Small intestine (tissue), 7 donors: ENCODE measurements at regions not wholly inside any gene's neighbourhood (a gene's known extent, or its start where the extent isn't known, plus 50 kb on each side); places are given as distances from the start of the nearest gene placed in this dataset.

ENCODE experiments used
- DNase-seq, 2 donors: peaks; one replicate each; pipeline versions ENCODE4 v3.0.0 to v3.0.0-alpha.2; 2013
- FAIRE-seq: peaks from 2 replicates; lab custom pipeline; 2012; peaks lifted over from hg19 to GRCh38; lab: Jason Lieb, UNC
- H3K27ac ChIP-seq, 3 donors: one replicate each; pipeline ENCODE4 v1.5.1; 2013; ENCODE audit warnings: low read length in 2 of 3, mild to moderate bottlenecking in 2 of 3, control low read depth in 1 of 3, inconsistent platforms in 1 of 3, low read depth in 1 of 3, moderate library complexity in 1 of 3
- H3K27me3 ChIP-seq, 3 donors: one replicate each; pipeline ENCODE4 v1.6.1; 2013; ENCODE audit warnings: low read length in 3 of 3, inconsistent platforms in 1 of 3; ENCODE audit not compliant: control insufficient read depth in 3 of 3, insufficient read depth in 3 of 3
- H3K36me3 ChIP-seq, 3 donors: one replicate each; pipeline ENCODE4 v1.6.1; 2013; ENCODE audit warnings: low read length in 3 of 3, inconsistent platforms in 1 of 3, low read depth in 1 of 3, mild to moderate bottlenecking in 1 of 3, moderate library complexity in 1 of 3; ENCODE audit not compliant: control insufficient read depth in 3 of 3, insufficient read depth in 2 of 3
- H3K4me1 ChIP-seq, 3 donors: one replicate each; pipeline ENCODE4 v1.6.1; 2013; ENCODE audit warnings: low read length in 2 of 3, inconsistent platforms in 1 of 3, low read depth in 1 of 3, mild to moderate bottlenecking in 1 of 3, moderate library complexity in 1 of 3; ENCODE audit not compliant: control insufficient read depth in 3 of 3, insufficient read depth in 2 of 3
- H3K4me3 ChIP-seq, 3 donors: one replicate each; pipeline ENCODE4 v1.5.1; 2013; ENCODE audit warnings: low read length in 3 of 3, control low read depth in 1 of 3, inconsistent platforms in 1 of 3, low read depth in 1 of 3, mild to moderate bottlenecking in 1 of 3, moderate library complexity in 1 of 3
- H3K9me3 ChIP-seq, 2 donors: one replicate each; pipeline ENCODE4 v1.6.1; 2013; ENCODE audit warnings: low read depth in 1 of 2, low read length in 1 of 2; ENCODE audit not compliant: control insufficient read depth in 2 of 2, insufficient read depth in 1 of 2
- WGBS, 3 donors: extraction: QIAGEN DNeasy Blood & Tissue Kit; methylation state at CpG; one replicate each; pipeline ENCODE4 v1.1.7; 2013; 5-methylcytosine and 5-hydroxymethylcytosine counted together
- donor health status: healthy with polysubstance abuse.
- donor health status: control.
- donor health status: control.
- donor health status: Bipolar disorder and iron deficiency.
- donor health status: healthy.

DNA sequence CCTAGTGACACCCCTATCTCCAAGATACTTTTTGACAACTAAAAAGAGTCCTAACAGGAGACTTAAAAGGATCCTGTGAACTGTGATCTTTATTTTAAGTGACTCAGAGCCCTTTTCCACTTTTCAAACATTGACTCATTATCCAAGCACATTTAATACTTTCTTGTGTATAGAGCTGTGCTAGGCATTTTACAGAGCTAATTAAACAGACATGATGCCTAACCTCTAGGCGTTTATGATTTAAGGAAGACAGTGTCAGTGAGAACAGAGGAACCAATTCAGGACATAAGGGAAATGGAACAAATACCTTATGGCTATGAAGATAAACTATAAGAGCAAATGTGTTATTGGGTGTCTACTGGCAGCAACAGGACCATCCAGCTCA is 282.6 kb downstream of the TPBG start:
- FAIRE-seq (no peak), DNase-seq (no peak)
- H3K27me3 ChIP-seq: no peaks in the 10 kb centered on the region
- no peaks in the 10 kb centered on the region for H3K9me3 ChIP-seq
- H3K27ac ChIP-seq: no peak overlapping the region
- 59 to 72% (median 67%) methylated on average over 1 of the region's 1 CpG for WGBS, 3 donors
- no peaks in the 10 kb centered on the region for H3K36me3 ChIP-seq
- H3K4me3 ChIP-seq: no peak overlapping the region
- H3K4me1 ChIP-seq: no peaks in the 10 kb centered on the region

DNA sequence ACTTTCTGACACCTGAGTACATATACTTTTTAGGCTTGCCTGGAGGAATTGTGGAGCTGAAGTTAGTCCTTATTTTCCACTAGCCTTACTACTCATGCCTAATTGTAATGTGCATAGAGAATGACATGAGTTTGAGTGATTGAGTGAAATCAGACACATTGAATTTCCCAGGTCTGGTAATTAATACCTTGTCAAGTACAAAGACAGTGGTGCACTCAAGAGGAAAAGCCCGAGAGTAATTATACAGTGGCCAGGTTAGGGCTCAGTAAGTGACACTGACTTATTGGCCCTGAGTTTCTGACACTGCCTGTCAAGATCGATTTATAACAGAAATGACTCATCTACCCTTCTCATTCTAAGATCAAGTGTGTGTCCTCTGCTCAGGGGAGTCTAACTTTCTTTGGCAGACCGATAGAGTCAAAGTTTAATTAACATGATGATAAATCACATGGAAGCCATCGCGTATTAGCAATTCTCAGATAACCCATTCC is 288.3 kb downstream of the TPBG start:
- Histone ChIP-seq H3K27ac (no peak overlapping the region), H3K36me3 (no peaks in the 10 kb centered on the region), H3K4me3 (no peak overlapping the region), H3K27me3 (no peaks in the 10 kb centered on the region), H3K4me1 (no peaks in the 10 kb centered on the region), H3K9me3 (no peaks in the 10 kb centered on the region)
- 83 to 88% (median 87%) methylated on average over 5 of the region's 5 CpGs for WGBS, 3 donors
- FAIRE-seq (no peak), DNase-seq (no peak)

DNA sequence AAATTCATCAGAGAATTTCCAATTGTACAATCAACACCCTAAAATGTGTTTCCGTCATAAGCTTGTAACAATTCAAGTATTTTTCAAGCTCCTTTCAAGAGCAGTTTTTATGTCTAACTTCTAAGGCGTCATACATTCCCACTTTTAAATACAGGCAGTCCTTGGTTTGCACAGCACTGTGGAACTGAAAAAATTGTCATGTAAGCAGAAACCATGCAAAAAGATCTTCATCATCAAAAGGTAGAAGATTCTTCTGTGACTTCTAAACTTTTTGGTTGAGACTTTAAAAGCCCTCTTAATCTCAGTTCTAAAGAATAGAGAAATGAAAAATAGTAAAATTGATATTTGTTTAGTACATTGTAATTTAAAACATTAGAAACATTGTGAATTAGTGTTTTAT is 315.6 kb downstream of the TPBG start:
- DNase-seq (no peak), FAIRE-seq (no peak)
- peaks cover 0 to 3% of the 10 kb centered on the region in 2 donors for H3K9me3 ChIP-seq
- H3K4me3 ChIP-seq: no peak overlapping the region
- no peaks in the 10 kb centered on the region for H3K27me3 ChIP-seq
- no peak overlapping the region for H3K27ac ChIP-seq
- no peaks in the 10 kb centered on the region for H3K36me3 ChIP-seq
- 87 to 95% (median 93%) methylated on average over 2 of the region's 2 CpGs for WGBS, 3 donors
- H3K4me1 ChIP-seq: no peaks in the 10 kb centered on the region

DNA sequence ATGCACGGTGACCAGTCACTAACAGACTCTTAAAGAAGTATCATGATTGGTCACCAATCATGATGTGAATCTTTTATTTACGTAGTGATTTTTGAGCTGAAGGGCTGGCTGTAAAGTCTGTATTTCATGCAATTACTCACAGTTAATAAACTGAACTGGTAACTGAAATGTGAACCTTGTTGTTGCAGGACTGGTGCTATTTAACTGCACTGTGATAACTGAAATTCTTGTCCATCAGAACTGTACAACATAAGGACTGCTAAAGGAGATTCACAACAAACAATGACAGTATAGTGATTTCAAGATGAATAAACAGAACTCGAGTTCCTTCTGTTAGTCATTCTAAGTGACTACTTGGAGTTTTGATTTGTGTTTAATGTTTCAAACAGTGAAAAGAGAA is 316.6 kb downstream of the TPBG start:
- 61 to 69% (median 69%) methylated on average over 3 of the region's 3 CpGs for WGBS, 3 donors
- H3K4me1 ChIP-seq: no peaks in the 10 kb centered on the region
- no peak overlapping the region for H3K27ac ChIP-seq
- no peak overlapping the region for H3K4me3 ChIP-seq
- peaks cover 0 to 3% of the 10 kb centered on the region in 2 donors for H3K9me3 ChIP-seq
- no peaks in the 10 kb centered on the region for H3K36me3 ChIP-seq
- FAIRE-seq (no peak), DNase-seq (no peak)
- H3K27me3 ChIP-seq: no peaks in the 10 kb centered on the region

DNA sequence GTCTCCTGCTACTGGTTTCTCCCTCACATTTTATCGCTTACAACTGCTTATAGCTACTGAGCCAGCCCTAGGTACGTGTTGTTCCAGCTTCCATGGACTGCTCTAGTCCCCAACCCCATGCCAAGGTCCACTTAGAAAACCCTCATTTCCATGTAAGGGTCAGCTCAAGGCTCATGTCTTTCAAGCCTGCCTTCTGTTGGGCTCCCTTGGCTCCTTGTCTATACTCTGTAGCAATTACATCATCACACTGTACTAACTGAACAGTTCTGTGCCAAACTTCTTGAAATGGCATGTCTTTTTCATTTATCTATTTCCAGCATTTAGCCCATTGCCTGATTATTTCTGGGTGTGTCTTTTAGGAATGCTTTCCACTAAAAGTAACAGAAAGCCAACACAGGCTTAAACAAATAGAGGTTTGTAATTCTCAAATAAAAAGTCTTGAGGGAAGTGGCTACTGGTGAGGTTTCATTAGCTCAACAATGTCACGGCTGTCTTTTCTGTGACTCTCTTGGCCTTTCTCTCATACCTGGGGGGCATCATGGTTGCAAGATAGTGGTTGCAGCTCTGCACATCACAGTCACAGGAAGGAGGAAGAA is 317.6 kb downstream of the TPBG start:
- Histone ChIP-seq H3K27ac (no peak overlapping the region), H3K4me3 (no peak overlapping the region), H3K36me3 (no peaks in the 10 kb centered on the region), H3K27me3 (no peaks in the 10 kb centered on the region), H3K4me1 (no peaks in the 10 kb centered on the region), H3K9me3 (no peaks in the 10 kb centered on the region)
- FAIRE-seq: no peak
- DNase-seq: no peak
- WGBS, 3 donors: 61 to 80% (median 70%) methylated on average over 3 of the region's 3 CpGs

- H3K36me3 ChIP-seq: no peaks in the 10 kb centered on the region
- no peaks in the 10 kb centered on the region for H3K4me1 ChIP-seq
- no peak for DNase-seq
- H3K4me3 ChIP-seq: no peak overlapping the region
- no peaks in the 10 kb centered on the region for H3K27me3 ChIP-seq
- WGBS, 3 donors: 78 to 88% (median 85%) methylated on average over 3 of the region's 3 CpGs
- no peaks in the 10 kb centered on the region for H3K9me3 ChIP-seq
- H3K27ac ChIP-seq: no peak overlapping the region
- no peak for FAIRE-seq
These were observed 323.1 kb downstream of the TPBG start for GRCh38 chr6:82686719-82687118.

DNA sequence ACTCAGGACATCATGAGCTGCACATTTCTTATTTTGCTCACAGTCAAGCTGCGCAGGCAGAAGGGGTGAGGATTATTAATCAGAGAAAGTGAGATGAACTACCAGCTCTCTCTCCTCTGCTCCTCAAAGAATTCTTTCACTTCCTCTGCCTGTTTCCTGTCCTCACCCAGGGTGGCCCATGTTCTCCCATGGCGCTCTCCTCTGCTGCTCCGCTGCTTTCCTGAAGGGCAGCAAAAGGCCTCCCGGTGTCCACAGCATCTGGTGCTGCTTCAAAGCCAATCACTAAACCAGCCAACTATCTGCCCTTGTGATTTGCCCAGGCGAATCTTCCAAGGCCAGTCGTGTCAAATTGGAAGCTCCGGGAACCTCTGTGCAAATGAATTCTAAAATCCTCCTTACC is 324.2 kb downstream of the TPBG start:
- DNase-seq (no peak), FAIRE-seq (no peak)
- H3K4me1 ChIP-seq: no peaks in the 10 kb centered on the region
- H3K27me3 ChIP-seq: no peaks in the 10 kb centered on the region
- H3K4me3 ChIP-seq: no peak overlapping the region
- H3K36me3 ChIP-seq: no peaks in the 10 kb centered on the region
- H3K27ac ChIP-seq: no peak overlapping the region
- H3K9me3 ChIP-seq: no peaks in the 10 kb centered on the region
- 71 to 90% (median 85%) methylated on average over 7 of the region's 7 CpGs for WGBS, 3 donors

DNA sequence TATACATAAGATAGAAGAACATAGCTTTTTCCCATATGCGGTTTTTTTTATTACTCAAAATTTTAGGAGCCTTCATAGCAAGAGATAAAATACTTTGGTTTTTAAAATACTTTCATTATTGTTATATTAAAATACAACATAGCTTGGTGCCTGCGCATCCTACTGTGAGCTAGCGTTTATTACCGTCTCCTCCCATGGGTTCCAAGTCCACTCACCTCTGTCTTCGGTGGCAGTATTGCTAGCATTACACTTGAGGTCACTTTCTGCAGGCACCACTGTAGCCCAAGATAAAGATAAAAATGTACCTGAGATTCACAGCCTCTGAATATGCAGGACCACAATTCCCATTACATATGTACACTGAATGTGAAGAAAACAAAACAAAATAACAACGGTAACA is 326.7 kb downstream of the TPBG start:
- DNase-seq (peak; percentile 14 to 17), FAIRE-seq (no peak)
- no peaks in the 10 kb centered on the region for H3K9me3 ChIP-seq
- 41 to 74% (median 51%) methylated on average over 6 of the region's 6 CpGs for WGBS, 3 donors
- H3K36me3 ChIP-seq: no peaks in the 10 kb centered on the region
- H3K4me3 ChIP-seq: no peak overlapping the region
- H3K4me1 ChIP-seq: no peaks in the 10 kb centered on the region
- H3K27ac ChIP-seq: no peak overlapping the region
- no peaks in the 10 kb centered on the region for H3K27me3 ChIP-seq

GRCh38 chr6:82691997-82692396 is 328.4 kb downstream of the TPBG start:
- peak in 1 of 2 donors; percentile 5 for DNase-seq
- no peaks in the 10 kb centered on the region for H3K36me3 ChIP-seq
- no peak for FAIRE-seq

More at GRCh38 chr6:82691997-82692396, 328.4 kb downstream of the TPBG start:
- no peaks in the 10 kb centered on the region for H3K27me3 ChIP-seq
- no peak overlapping the region for H3K4me3 ChIP-seq
- no peaks in the 10 kb centered on the region for H3K9me3 ChIP-seq
- H3K4me1 ChIP-seq: no peaks in the 10 kb centered on the region
- H3K27ac ChIP-seq: no peak overlapping the region
